ENCODE measurements at regions not wholly inside any gene's neighbourhood (a gene's known extent, or its start where the extent isn't known, plus 50 kb on each side); places are given as distances from the start of the nearest gene placed in this dataset.

DNA sequence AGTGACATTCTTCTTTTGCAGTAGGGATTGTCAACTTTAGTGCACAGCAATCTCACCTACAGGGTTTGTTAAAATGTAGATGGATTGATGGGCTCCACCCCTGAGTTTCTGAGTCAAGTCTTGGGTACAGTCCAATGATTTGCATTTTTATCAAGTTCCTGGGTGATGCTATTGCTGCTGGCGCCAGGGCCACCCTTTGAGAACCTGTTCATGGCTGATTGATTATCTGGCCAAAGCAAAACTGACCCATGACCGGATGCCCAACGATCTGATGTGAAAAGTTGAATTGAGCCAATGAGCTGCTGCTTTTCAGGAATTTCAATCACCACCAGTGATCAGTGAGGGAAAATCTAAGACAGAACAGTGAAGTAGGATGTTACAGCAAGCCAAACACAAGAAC, 675.3 kb downstream of the TMEM182 start:
- TF ChIP-seq POLR2AphosphoS5 (IDR thresholded peaks at IDR 0.05; ENCODE audit: low read depth, low read length), result no peak
- TF ChIP-seq TAF1 (IDR thresholded peaks at IDR 0.05; ENCODE audit: borderline replicate concordance, insufficient read depth, low read length), result no peak
- TF ChIP-seq, protein P1, sequence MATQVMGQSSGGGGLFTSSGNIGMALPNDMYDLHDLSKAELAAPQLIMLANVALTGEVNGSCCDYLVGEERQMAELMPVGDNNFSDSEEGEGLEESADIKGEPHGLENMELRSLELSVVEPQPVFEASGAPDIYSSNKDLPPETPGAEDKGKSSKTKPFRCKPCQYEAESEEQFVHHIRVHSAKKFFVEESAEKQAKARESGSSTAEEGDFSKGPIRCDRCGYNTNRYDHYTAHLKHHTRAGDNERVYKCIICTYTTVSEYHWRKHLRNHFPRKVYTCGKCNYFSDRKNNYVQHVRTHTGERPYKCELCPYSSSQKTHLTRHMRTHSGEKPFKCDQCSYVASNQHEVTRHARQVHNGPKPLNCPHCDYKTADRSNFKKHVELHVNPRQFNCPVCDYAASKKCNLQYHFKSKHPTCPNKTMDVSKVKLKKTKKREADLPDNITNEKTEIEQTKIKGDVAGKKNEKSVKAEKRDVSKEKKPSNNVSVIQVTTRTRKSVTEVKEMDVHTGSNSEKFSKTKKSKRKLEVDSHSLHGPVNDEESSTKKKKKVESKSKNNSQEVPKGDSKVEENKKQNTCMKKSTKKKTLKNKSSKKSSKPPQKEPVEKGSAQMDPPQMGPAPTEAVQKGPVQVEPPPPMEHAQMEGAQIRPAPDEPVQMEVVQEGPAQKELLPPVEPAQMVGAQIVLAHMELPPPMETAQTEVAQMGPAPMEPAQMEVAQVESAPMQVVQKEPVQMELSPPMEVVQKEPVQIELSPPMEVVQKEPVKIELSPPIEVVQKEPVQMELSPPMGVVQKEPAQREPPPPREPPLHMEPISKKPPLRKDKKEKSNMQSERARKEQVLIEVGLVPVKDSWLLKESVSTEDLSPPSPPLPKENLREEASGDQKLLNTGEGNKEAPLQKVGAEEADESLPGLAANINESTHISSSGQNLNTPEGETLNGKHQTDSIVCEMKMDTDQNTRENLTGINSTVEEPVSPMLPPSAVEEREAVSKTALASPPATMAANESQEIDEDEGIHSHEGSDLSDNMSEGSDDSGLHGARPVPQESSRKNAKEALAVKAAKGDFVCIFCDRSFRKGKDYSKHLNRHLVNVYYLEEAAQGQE (IDR thresholded peaks at IDR 0.05; ENCODE audit: insufficient read depth in 1 of 2, low read depth in 2 of 2, low read length in 2 of 2), result no peak
